ENCODE measurements at regions not wholly inside any gene's neighbourhood (a gene's known extent, or its start where the extent isn't known, plus 50 kb on each side); places are given as distances from the start of the nearest gene placed in this dataset.

- no peak overlapping the region for H3K14ac ChIP-seq (ENCODE audit: insufficient read depth, low read length)
- no peaks in the 10 kb centered on the region for H3K79me1 ChIP-seq (ENCODE audit: insufficient read depth, low read depth, low read length, poor library complexity, severe bottlenecking)
- no peak for DNase-seq
- H3K23ac ChIP-seq (ENCODE audit: insufficient read length, low read depth, low read length): no peak overlapping the region
- no peaks in the 10 kb centered on the region; a peak in 1 of 7 replicates for H3K36me3 Mint-ChIP-seq (ENCODE audit: insufficient read depth in 1 of 3, low read depth in 3 of 3)
- H2BK15ac ChIP-seq (ENCODE audit: low read depth, low read length): no peak overlapping the region
- no peak overlapping the region for H4K5ac ChIP-seq (ENCODE audit: insufficient read length, low read depth, low read length)
- WGBS (ENCODE audit: extremely low coverage, insufficient read length, low lambda C conversion rate): no CpG with 5 or more reads among the region's 3 CpGs
- no peak overlapping the region for H2BK20ac ChIP-seq (ENCODE audit: low read depth, low read length, poor library complexity, severe bottlenecking)
- H3K18ac ChIP-seq (ENCODE audit: insufficient read length, low read depth, low read length): no peak overlapping the region
- H2AFZ ChIP-seq (ENCODE audit: low read length): no peak overlapping the region
- H3K56ac ChIP-seq (ENCODE audit: insufficient read length, low read depth, low read length): no peak overlapping the region
- H3K4ac ChIP-seq (ENCODE audit: low read depth, low read length): no peak overlapping the region
- no peak overlapping the region for H3K4me2 ChIP-seq (ENCODE audit: insufficient read depth, insufficient read length, low read length)
- no peaks in the 10 kb centered on the region for H3K9me3 ChIP-seq (ENCODE audit: control insufficient read depth, low read depth, low read length)
- H2BK5ac ChIP-seq (ENCODE audit: insufficient read length, low read length): no peak overlapping the region
- H3K9ac ChIP-seq (ENCODE audit: extremely low read depth, insufficient read length, low read length): no peak overlapping the region
- H3K27ac Mint-ChIP-seq: no peak overlapping the region
- no peak overlapping the region for H2BK120ac ChIP-seq (ENCODE audit: low read depth, low read length, poor library complexity, severe bottlenecking)
- H4K20me1 ChIP-seq (ENCODE audit: control insufficient read depth, insufficient read depth, insufficient read length): no peaks in the 10 kb centered on the region
- H2AK5ac ChIP-seq (ENCODE audit: insufficient read length, low read length): no peak overlapping the region
- H3K27ac ChIP-seq (ENCODE audit: insufficient read length, low read depth, low read length): no peak overlapping the region
- no peaks in the 10 kb centered on the region for H3K79me2 ChIP-seq (ENCODE audit: insufficient read depth, low read length)
- no peaks in the 10 kb centered on the region; a peak in 2 of 5 replicates for H3K9me3 Mint-ChIP-seq
- no peaks in the 10 kb centered on the region for H3K23me2 ChIP-seq (ENCODE audit: insufficient read length, low read depth, low read length, poor library complexity, severe bottlenecking)
- no peak overlapping the region for H3T11ph ChIP-seq (ENCODE audit: low read length)
- no peak overlapping the region for H4K91ac ChIP-seq (ENCODE audit: insufficient read length, low read depth, low read length)
- H3K4me1 Mint-ChIP-seq: peaks cover 8 to 10% of the 10 kb centered on the region in 2 experiments; a peak in 3 of 4 replicates
- no peaks in the 10 kb centered on the region for H3K4me1 ChIP-seq (ENCODE audit: insufficient read depth, low read length)
- no peaks in the 10 kb centered on the region for H3K27me3 Mint-ChIP-seq (ENCODE audit: low read depth)
- no peak overlapping the region for H2BK12ac ChIP-seq (ENCODE audit: insufficient read length, low read depth, low read length)
- no peak overlapping the region for H4K8ac ChIP-seq (replicated peaks; ENCODE audit: insufficient read length, low read depth, low read length)
- H3K4me3 Mint-ChIP-seq: no peak overlapping the region
- no peaks in the 10 kb centered on the region for H3K27me3 ChIP-seq (ENCODE audit: insufficient read depth, low read length)
- no peak for TF ChIP-seq CTCF (conservative IDR thresholded peaks at IDR 0.05)
These were observed 2211.3 kb downstream of the PCDH7 start for GRCh38 chr4:32931475-32931874.

Data from H9 (cell line).